Testis (tissue), 2 donors: ENCODE measurements at regions not wholly inside any gene's neighbourhood (a gene's known extent, or its start where the extent isn't known, plus 50 kb on each side); places are given as distances from the start of the nearest gene placed in this dataset.

Experiments
- DNase-seq: peaks from one replicate; pipeline ENCODE4 v3.0.0-alpha.2; 2019
- H3K27ac ChIP-seq, 2 donors: fragments of 200-600 bp; sonication (generic); one replicate each; pipeline ENCODE4 v1.5.1; 2019
- H3K27me3 ChIP-seq: fragments of 200-600 bp; sonication (generic); one replicate; pipeline ENCODE4 v1.5.1; 2019
- H3K36me3 ChIP-seq: fragments of 200-600 bp; sonication (generic); one replicate; pipeline ENCODE4 v1.5.1; 2017; ENCODE audit warnings: low read depth; ENCODE audit errors: missing control alignments
- H3K4me1 ChIP-seq: fragments of 200-600 bp; sonication (generic); one replicate; pipeline ENCODE4 v1.5.1; 2019
- H3K4me3 ChIP-seq, 2 donors: fragments of 200-600 bp; sonication (generic); one replicate each; pipeline ENCODE4 v1.5.1; 2017 to 2019
- H3K9me3 ChIP-seq: fragments of 200-600 bp; sonication (generic); one replicate; pipeline ENCODE4 v1.5.1; 2017
- POLR2A ChIP-seq: fragments of 450-650 bp; IDR thresholded peaks from one replicate; pipeline ENCODE4 v1.6.1; 2017; ENCODE audit warnings: antibody characterized with exemption, mild to moderate bottlenecking, moderate library complexity
- WGBS, 2 donors: methylation state at CpG; one replicate each; pipeline ENCODE4 v1.1.5; 2018; 5-methylcytosine and 5-hydroxymethylcytosine counted together
- intact Hi-C: fragments of 100-400 bp; cut with DNase I; formaldehyde crosslinking; loops from one replicate; pipeline ENCODE4 v1.15.1; 2023; ENCODE audit warnings: low total_unique reads
- TF ChIP-seq, protein P1 (sequence below), 3 experiments: fragments of 450-650 bp in 2 of 3; fragments of 200-600 bp in 1 of 3; sonication (generic) in 1 of 3; IDR thresholded peaks; one replicate each; pipeline ENCODE4 v1.5.1; 2016 to 2019; ENCODE audit warnings: antibody characterized with exemption in 3 of 3, mild to moderate bottlenecking in 2 of 3, moderate library complexity in 1 of 3

DNA sequence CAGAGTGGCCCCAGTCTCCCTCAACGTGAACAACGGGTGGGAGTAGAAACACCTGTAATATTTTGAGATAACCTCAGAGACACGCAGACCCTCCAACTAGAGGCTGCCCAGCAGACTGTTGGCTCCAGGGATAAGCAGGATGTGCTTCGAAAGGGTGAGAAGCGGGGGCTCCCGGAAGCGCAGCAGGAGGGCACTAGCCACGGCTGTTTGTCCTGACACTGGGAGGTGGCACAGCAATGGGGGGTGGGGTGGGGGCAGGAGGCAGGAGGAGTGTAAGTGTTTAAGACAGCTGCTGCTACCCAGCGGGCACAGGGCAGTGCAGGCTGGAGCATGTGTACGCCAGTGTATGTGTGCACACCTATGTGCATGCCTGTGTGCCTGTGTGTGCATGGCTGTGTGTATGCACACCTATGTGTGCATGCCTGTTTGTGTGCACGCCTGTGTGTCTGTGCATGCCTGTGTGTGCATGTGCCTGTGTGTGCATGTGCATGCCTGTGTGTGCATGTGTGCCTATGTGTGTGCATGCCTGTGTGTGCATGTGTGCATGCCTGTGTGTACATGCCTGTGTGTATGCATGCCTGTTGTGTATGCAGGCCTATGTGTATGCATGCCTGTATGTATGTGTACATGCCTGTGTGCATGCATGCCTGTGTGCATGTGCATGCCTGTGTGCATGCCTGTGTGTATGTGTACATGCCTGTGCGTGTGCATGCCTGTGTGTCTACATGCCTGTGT is 154.7 kb downstream of the SHANK2 start:
- Histone ChIP-seq H3K9me3 (no peaks in the 10 kb centered on the region), H3K4me1 (no peaks in the 10 kb centered on the region), H3K36me3 (no peaks in the 10 kb centered on the region), H3K27me3 (no peaks in the 10 kb centered on the region), H3K27ac (no peak overlapping the region), H3K4me3 (no peak overlapping the region)
- WGBS, 2 donors = 76 to 80% methylated on average over 10 to 12 of the region's 12 CpGs
- no peak for TF ChIP-seq POLR2A
- TF ChIP-seq, protein P1, sequence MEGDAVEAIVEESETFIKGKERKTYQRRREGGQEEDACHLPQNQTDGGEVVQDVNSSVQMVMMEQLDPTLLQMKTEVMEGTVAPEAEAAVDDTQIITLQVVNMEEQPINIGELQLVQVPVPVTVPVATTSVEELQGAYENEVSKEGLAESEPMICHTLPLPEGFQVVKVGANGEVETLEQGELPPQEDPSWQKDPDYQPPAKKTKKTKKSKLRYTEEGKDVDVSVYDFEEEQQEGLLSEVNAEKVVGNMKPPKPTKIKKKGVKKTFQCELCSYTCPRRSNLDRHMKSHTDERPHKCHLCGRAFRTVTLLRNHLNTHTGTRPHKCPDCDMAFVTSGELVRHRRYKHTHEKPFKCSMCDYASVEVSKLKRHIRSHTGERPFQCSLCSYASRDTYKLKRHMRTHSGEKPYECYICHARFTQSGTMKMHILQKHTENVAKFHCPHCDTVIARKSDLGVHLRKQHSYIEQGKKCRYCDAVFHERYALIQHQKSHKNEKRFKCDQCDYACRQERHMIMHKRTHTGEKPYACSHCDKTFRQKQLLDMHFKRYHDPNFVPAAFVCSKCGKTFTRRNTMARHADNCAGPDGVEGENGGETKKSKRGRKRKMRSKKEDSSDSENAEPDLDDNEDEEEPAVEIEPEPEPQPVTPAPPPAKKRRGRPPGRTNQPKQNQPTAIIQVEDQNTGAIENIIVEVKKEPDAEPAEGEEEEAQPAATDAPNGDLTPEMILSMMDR (IDR thresholded peaks at IDR 0.05) = no peak
- no peak for DNase-seq
- intact Hi-C loops = no loop called here

DNA sequence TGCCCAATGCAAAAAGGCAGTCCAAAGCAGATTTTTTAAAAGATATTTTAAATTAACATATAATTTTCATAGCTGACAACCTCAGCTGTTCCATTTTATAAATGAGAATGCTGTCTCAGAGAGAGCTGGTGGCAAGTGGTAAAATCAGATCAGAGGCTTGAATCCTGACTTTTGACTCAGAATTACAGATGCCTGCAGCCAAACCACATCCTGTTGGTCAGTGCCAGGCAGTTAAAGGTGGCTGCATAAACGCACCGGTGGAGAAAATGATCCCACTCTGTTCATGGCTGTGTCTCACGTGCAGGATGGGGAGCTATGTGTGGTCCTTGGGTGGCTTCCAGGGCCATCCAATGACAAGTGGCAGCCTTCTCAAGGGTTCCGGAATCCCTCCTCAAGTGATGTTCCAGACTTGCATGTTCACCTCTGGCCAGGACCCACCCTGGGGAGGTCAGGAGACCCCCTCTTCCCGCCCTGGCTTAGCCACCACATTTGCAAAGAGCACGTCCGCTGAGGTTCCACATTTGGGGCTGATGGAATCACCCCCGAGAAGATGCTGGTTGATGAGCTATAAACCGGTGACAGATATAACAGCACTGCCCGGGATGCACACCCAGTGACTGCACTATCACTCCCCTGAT is 155.5 kb downstream of the SHANK2 start:
- DNase-seq = no peak
- H3K27me3 ChIP-seq = no peaks in the 10 kb centered on the region
- H3K36me3 ChIP-seq = no peaks in the 10 kb centered on the region
- H3K9me3 ChIP-seq = no peaks in the 10 kb centered on the region
- TF ChIP-seq, protein P1 (IDR thresholded peaks at IDR 0.05) = no peak
- no peak for TF ChIP-seq POLR2A
- H3K4me1 ChIP-seq = no peaks in the 10 kb centered on the region
- no peak overlapping the region for H3K4me3 ChIP-seq
- H3K27ac ChIP-seq = no peak overlapping the region
- WGBS, 2 donors = 72 to 84% methylated on average over 7 to 10 of the region's 10 CpGs
- intact Hi-C loops = no loop called here

DNA sequence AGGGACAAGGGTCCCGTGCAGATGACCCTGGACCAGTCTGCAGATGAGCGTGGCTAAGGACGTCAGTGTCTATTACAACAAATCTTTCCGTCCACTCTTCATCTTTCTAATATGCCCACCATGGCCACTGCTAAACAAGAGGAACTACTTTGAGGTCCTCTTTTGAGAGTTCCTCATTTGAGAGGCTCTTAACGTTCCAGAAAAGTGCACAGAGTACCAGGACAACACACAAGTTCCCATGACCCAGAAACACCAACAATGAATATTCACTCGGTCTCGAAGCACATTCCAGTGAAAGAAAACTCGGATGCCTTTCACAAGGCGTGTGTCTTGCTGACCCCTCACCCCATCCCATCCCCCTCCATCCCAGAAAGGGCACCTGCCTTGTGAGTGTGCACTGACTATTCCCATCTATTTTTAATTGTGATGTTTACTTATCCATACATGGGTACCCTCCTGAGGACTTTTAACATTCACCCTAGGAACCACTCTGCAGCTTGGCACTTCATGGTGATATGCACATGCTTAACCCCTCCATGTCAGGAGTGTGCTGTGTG is 157.0 kb downstream of the SHANK2 start:
- no peaks in the 10 kb centered on the region for H3K36me3 ChIP-seq
- TF ChIP-seq, protein P1 (IDR thresholded peaks at IDR 0.05) = no peak
- no peak for TF ChIP-seq POLR2A
- H3K27ac ChIP-seq = no peak overlapping the region
- H3K4me1 ChIP-seq = no peaks in the 10 kb centered on the region
- WGBS, 2 donors = 62 to 71% methylated on average over 9 of the region's 9 CpGs
- no peak for DNase-seq
- no peaks in the 10 kb centered on the region for H3K9me3 ChIP-seq
- H3K27me3 ChIP-seq = no peaks in the 10 kb centered on the region
- H3K4me3 ChIP-seq = no peak overlapping the region
- intact Hi-C loops = no loop called here

DNA sequence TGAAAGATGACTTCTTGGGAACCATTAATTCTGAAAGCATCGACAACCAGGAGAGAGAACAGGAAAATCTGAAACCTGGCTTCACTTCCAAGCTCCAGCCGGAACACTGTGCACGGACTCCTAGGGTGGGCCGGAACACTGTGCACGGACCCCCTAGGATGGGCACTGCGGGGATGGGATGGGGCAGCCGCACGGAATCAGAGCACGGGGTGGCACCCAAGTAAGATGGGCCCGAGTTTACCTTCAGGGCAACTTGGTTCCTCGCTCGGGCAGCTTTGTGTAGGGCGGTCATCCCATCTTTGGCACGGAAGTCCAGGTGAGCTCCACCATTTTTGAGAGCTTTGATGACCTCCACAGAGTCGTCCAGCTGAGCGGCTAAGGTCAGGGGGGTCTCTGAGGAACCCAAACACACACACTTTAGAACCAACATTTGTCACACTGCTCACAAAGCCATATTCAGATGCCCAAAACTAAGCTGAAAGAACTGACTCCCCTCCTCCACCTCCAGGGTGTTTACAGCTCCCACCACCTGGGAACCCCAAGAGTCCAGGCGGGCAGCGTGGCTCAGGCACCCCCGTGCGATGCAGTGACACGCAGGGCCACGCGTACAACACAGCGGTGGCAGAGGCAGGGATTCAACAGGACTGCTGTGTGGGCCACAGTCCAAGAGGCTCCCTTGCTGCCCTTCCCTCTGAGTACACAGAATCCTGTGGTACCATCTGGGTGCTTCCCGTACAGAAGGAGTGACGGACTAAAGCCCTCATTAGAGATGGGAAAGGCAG is 157.9 kb downstream of the SHANK2 start:
- TF ChIP-seq POLR2A = no peak
- TF ChIP-seq, protein P1 (IDR thresholded peaks at IDR 0.05) = no peak
- intact Hi-C loops = no loop called here
- H3K4me3 ChIP-seq = no peak overlapping the region
- no peaks in the 10 kb centered on the region for H3K27me3 ChIP-seq
- H3K27ac ChIP-seq = no peak overlapping the region
- no peaks in the 10 kb centered on the region for H3K9me3 ChIP-seq
- 95 to 98% methylated on average over 13 to 26 of the region's 26 CpGs for WGBS, 2 donors
- no peak for DNase-seq
- H3K36me3 ChIP-seq = no peaks in the 10 kb centered on the region
- no peaks in the 10 kb centered on the region for H3K4me1 ChIP-seq
